ENCODE measurements at regions not wholly inside any gene's neighbourhood (a gene's known extent, or its start where the extent isn't known, plus 50 kb on each side); places are given as distances from the start of the nearest gene placed in this dataset.

- DNase-seq: no peak
Measured at GRCh38 chr20:40265825-40266533, 423.1 kb downstream of the MAFB start.

DNA sequence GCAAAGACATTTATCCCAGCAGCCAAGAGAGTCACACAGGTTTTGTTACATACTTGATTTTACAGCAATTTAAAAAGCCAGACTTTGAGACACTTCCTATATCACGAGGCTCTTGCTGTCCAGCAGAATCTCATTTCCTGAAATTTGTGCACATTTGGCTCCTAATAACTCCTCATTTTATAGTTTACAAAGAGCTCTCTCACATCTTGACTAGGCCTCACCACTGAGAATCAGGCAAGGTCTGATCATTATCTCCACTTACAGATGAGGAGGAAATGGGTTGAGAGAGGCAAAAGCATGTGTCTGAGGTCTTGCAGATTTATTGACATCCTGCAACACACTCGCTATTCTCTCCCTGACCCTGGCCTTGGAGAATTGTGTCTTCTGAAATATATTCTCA is 426.8 kb downstream of the MAFB start:
- DNase-seq: no peak

GRCh38 chr20:40258931-40259330 is 430.1 kb downstream of the MAFB start:
- no peak for DNase-seq

GRCh38 chr20:40257763-40258162 is 431.3 kb downstream of the MAFB start:
- no peak for DNase-seq

- no peak for DNase-seq
Measured at GRCh38 chr20:40255365-40255764, 433.7 kb downstream of the MAFB start.

GRCh38 chr20:40254023-40254772 is 434.8 kb downstream of the MAFB start:
- DNase-seq: no peak

DNA sequence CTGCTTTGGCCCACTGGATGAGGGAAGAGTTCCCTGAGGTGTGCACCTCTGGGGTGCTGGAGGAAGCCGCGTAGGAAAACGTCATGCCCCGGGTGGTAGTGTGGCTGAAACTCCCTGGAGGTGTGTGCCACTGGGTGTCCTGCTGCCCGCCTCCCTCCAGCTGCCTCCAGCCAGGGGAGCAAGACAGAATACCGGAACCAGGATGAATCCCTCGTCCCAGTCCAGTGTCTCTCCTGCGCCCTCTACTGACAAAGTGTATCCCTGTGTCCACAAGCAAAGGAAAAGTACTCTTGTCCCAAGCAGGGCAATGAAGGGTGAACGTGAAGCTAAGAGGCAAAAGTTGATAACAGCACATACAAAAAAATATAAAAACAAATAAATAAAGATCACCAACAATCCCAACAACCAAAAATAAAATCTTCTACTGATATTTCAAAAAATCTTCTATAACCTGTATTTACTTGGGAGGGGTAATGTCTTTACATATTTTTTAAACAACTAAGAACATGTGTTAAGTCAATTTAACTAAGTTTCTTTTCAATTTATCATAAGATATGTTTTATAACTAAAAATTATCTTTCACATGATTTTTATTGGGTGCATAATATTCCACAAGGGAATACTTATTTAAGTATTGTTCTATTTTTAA is 437.6 kb downstream of the MAFB start:
- no peak for DNase-seq

DNA sequence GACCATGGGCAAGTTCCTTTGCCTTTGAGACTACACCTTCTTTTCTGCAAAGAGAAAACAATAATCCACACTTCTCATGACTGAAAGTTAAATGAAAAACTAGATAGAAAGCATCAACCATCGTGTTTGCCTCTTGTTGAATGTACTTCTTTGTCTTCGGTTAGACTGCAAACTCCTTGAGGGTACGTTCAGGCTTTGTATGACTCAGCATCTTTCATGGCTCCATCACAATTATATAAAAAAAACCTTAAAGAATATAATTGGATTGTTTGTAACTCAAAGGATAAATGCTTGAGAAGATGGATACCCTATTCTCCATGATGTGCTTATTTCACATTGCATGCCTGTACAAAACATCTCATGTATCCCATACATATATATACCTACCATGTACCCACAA is 439.2 kb downstream of the MAFB start:
- DNase-seq: no peak

DNA sequence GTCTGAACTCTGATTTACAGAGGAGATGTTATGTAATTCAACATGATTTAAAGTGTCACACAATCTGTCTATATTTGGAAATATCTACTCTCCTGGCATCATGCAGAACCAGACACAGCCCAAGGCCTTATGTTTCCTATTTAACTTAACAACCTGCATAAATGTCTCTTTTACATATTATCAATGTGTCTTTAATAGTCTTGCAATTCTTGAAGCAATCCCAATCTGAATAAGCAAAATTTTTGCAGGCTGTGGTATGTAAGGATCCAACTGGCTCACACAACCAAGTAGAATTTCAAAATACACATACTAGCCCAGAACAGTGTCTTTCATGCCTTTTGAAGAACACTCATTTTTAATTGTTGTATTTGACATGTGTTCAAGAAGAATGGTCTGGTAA is 443.2 kb downstream of the MAFB start:
- no peak for DNase-seq

- no peak for DNase-seq
Measured at GRCh38 chr20:40244286-40244685, 444.8 kb downstream of the MAFB start.

GRCh38 chr20:40241596-40242343 is 447.3 kb downstream of the MAFB start:
- DNase-seq: no peak

DNA sequence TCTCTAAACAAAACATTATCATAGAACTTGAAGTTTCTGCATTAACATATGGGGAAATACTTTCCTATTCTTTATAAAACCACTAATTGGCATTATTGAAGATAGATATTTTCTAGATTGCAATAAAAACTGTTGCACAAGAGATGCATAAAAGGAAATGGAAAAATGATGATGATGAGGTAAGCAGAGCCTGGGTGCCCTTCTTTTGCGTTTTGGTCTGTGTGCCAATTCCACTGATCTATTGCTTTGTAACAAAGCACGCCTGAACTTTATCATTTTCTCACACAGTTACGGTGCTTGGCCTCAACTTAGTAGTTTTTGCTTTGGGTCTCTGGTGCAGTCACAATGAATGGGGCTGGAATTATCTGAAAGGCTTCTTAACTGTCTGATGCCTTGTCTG is 450.5 kb downstream of the MAFB start:
- no peak for DNase-seq

- DNase-seq: no peak
Measured at GRCh38 chr20:40234593-40234992, 454.4 kb downstream of the MAFB start.

- DNase-seq: no peak
Measured at GRCh38 chr20:40233406-40233805, 455.6 kb downstream of the MAFB start.

- no peak for DNase-seq
Measured at GRCh38 chr20:40232756-40233155, 456.3 kb downstream of the MAFB start.

GRCh38 chr20:40232273-40232672 is 456.8 kb downstream of the MAFB start:
- no peak for DNase-seq

DNA sequence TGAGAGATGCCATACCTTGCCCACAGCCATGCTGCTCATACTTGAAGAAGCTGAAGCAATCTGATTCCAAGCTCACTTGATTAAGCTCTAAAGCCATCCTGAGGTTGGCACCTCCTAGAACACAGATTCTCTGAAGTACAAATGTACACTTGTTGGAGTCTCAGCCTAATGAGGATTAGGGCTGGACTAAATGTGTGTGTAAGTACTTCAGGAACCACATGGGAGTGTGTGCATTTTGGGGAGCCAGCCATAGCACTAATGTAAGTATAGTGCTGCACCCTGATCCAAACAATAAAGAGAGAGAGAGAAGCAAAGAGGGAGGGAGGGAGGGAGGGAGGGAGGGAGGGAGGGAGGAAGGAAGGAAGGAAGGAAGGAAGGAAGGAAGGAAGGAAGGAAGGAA is 458.6 kb downstream of the MAFB start:
- no peak for DNase-seq

GRCh38 chr20:40225596-40225995 is 463.4 kb downstream of the MAFB start:
- DNase-seq: no peak

DNA sequence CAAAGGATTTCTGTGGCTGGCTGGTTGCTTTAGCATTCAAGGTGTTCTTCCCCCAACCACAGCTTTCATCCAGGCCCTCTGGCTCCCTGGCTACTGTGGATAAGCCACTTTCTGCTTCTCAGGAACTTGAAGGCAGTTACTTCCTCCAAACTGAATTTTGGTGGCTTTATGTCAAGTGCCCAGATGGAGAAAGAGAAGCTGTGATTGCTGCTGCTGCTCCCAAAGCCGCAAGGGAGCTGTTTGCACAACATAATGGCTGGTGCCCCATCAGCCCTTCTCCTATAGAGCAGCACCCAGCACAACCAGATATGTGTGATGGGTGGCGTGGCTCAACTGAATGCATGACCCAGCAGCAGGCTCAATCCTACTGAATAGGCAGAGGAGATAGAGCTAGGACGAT is 465.2 kb downstream of the MAFB start:
- no peak for DNase-seq

- DNase-seq: no peak
Measured at GRCh38 chr20:40218971-40219370, 470.1 kb downstream of the MAFB start.

- DNase-seq: no peak
Measured at GRCh38 chr20:40218316-40218969, 470.6 kb downstream of the MAFB start.

DNA sequence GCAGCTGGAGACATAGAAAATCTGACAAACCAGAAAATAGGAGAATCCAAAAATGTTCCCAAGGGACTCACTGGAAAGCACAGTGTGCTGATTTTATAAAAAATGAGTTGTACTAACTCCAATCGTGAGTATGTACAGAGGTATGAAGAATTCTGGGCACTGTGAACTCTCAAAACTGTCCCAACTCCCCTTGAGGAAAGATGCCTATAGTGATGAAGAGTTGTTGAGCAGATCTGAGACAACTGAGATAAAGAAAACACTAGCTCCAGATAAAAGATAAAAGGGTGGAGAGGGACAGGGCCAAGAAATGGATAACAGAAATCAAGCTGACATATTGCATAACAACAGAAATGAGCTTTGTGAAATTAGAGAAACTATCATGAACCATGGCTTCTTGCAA is 481.4 kb downstream of the MAFB start:
- DNase-seq: no peak

DNA sequence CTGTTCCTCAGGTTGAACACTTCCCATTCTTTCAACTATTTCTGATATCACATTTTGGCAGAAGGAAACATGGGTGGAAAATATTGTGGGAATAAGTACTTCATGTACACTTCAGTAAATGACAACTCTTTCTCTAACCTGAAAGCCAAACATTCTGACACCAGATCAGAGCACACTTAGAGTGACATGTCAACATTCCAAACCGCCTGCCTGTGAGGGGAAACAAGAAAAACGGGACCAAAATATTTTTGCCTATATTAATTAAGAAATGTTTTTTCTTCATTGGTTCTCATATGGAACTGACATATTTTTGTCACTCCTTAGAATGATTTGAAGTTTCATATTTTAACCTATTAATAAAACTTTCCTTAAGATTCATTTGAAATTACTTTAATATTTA is 483.1 kb downstream of the MAFB start:
- no peak for DNase-seq

Measured in stimulated activated CD4-positive, alpha-beta T cell treated with anti-CD3 and anti-CD28 coated beads, Interleukin-4, amount 100 ng/mL, for 24 hours (primary cell).